ENCODE measurements at regions not wholly inside any gene's neighbourhood (a gene's known extent, or its start where the extent isn't known, plus 50 kb on each side); places are given as distances from the start of the nearest gene placed in this dataset.

- in situ Hi-C loops (cut with HindIII; ENCODE audit: low sequenced_read_pairs) = no loop called here
- DNase-seq (ENCODE audit: low read depth, low spot score) = peak; percentile 43
- no peak for TF ChIP-seq CTCF (IDR thresholded peaks at IDR 0.05; ENCODE audit: low read depth, low read length)
- no peak overlapping the region for H3K4me3 ChIP-seq (ENCODE audit: low read depth, low read length)
These were observed 70.8 kb downstream of the BLID start for GRCh38 chr11:122045181-122045586.

- DNase-seq (ENCODE audit: low read depth, low spot score) = no peak
- no peak overlapping the region for H3K4me3 ChIP-seq (ENCODE audit: low read depth, low read length)
- TF ChIP-seq CTCF (IDR thresholded peaks at IDR 0.05; ENCODE audit: low read depth, low read length) = no peak
- in situ Hi-C loops (cut with HindIII; ENCODE audit: low sequenced_read_pairs) = no loop called here
These were observed 71.9 kb downstream of the BLID start for GRCh38 chr11:122044086-122044485.

GRCh38 chr11:122042981-122043380 is 73.0 kb downstream of the BLID start:
- no peak for DNase-seq (ENCODE audit: low read depth, low spot score)
- no peak overlapping the region for H3K4me3 ChIP-seq (ENCODE audit: low read depth, low read length)
- in situ Hi-C loops (cut with HindIII; ENCODE audit: low sequenced_read_pairs) = no loop called here
- no peak for TF ChIP-seq CTCF (IDR thresholded peaks at IDR 0.05; ENCODE audit: low read depth, low read length)

GRCh38 chr11:122040464-122040863 is 75.6 kb downstream of the BLID start:
- in situ Hi-C loops (cut with HindIII; ENCODE audit: low sequenced_read_pairs) = no loop called here
- TF ChIP-seq CTCF (IDR thresholded peaks at IDR 0.05; ENCODE audit: low read depth, low read length) = no peak
- DNase-seq (ENCODE audit: low read depth, low spot score) = peak; percentile 13
- H3K4me3 ChIP-seq (ENCODE audit: low read depth, low read length) = peak overlapping the region; percentile 3

- H3K4me3 ChIP-seq (ENCODE audit: low read depth, low read length) = no peak overlapping the region
- no peak for TF ChIP-seq CTCF (IDR thresholded peaks at IDR 0.05; ENCODE audit: low read depth, low read length)
- in situ Hi-C loops (cut with HindIII; ENCODE audit: low sequenced_read_pairs) = no loop called here
- DNase-seq (ENCODE audit: low read depth, low spot score) = peak; percentile 67
These were observed 77.5 kb downstream of the BLID start for GRCh38 chr11:122038543-122038942.

- H3K4me3 ChIP-seq (ENCODE audit: low read depth, low read length) = no peak overlapping the region
- TF ChIP-seq CTCF (IDR thresholded peaks at IDR 0.05; ENCODE audit: low read depth, low read length) = no peak
- in situ Hi-C loops (cut with HindIII; ENCODE audit: low sequenced_read_pairs) = no loop called here
- DNase-seq (ENCODE audit: low read depth, low spot score) = no peak
These were observed 78.1 kb downstream of the BLID start for GRCh38 chr11:122037911-122038310.

GRCh38 chr11:122036493-122036892 is 79.5 kb downstream of the BLID start:
- DNase-seq (ENCODE audit: low read depth, low spot score) = no peak
- H3K4me3 ChIP-seq (ENCODE audit: low read depth, low read length) = no peak overlapping the region
- in situ Hi-C loops (cut with HindIII; ENCODE audit: low sequenced_read_pairs) = no loop called here
- no peak for TF ChIP-seq CTCF (IDR thresholded peaks at IDR 0.05; ENCODE audit: low read depth, low read length)

All from astrocyte of the spinal cord (primary cell).